IPS-18a (cell line): ENCODE measurements at regions not wholly inside any gene's neighbourhood (a gene's known extent, or its start where the extent isn't known, plus 50 kb on each side); places are given as distances from the start of the nearest gene placed in this dataset.
"Not testable (repeated sequence)": the region's sequence is repeated elsewhere in the genome, so short reads cannot be mapped to it uniquely, and the experiment has no call there.

ENCODE experiments used
- H3K27ac ChIP-seq: one replicate; pipeline ENCODE4 v1.5.1; 2013; ENCODE audit warnings: low read length
- H3K27me3 ChIP-seq: one replicate; pipeline ENCODE4 v1.6.1; 2013; ENCODE audit warnings: mild to moderate bottlenecking, low read length; ENCODE audit not compliant: control insufficient read depth, insufficient read depth
- H3K36me3 ChIP-seq: one replicate; pipeline ENCODE4 v1.6.1; 2013; ENCODE audit warnings: low read depth, low read length; ENCODE audit not compliant: control insufficient read depth
- H3K4me1 ChIP-seq: one replicate; pipeline ENCODE4 v1.6.1; 2013; ENCODE audit warnings: low read depth, low read length; ENCODE audit not compliant: control insufficient read depth
- H3K4me3 ChIP-seq: one replicate; pipeline ENCODE4 v1.5.1; 2013; ENCODE audit warnings: low read length
- H3K9ac ChIP-seq: one replicate; pipeline ENCODE4 v1.6.1; 2013; ENCODE audit warnings: mild to moderate bottlenecking, low read length, moderate library complexity
- H3K9me3 ChIP-seq: one replicate; pipeline ENCODE4 v1.6.1; 2013; ENCODE audit warnings: low read depth, low read length; ENCODE audit not compliant: control insufficient read depth

DNA sequence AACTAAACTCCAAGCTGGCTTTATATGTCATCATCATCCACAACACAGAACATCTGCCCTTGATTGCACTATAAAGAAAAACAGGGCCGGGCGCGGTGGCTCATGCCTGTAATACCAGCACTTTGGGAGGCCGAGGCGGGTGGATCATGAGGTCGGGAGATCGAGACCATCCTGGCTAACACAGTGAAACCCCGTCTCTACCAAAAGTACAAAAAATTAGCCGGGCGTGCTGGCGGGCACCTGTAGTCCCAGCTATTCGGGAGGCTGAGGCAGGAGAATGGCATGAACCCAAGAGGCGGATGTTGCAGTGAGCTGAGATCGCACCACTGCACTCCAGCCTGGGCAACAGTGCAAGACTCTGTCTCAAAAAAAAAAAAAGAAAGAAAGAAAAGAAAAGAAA lies 290.3 kb upstream of the CELF2 start:
- H3K27ac ChIP-seq, H3K9me3 ChIP-seq, H3K4me1 ChIP-seq, H3K9ac ChIP-seq, H3K4me3 ChIP-seq, H3K36me3 ChIP-seq, H3K27me3 ChIP-seq: not testable (repeated sequence)

- Histone ChIP-seq H3K27ac (no peak overlapping the region), H3K36me3 (no peaks in the 10 kb centered on the region), H3K4me1 (no peaks in the 10 kb centered on the region), H3K9me3 (no peaks in the 10 kb centered on the region), H3K4me3 (no peak overlapping the region), H3K9ac (no peak overlapping the region), H3K27me3 (no peaks in the 10 kb centered on the region)
Observed at GRCh38 chr10:10727812-10728211, 289.9 kb upstream of the CELF2 start.

DNA sequence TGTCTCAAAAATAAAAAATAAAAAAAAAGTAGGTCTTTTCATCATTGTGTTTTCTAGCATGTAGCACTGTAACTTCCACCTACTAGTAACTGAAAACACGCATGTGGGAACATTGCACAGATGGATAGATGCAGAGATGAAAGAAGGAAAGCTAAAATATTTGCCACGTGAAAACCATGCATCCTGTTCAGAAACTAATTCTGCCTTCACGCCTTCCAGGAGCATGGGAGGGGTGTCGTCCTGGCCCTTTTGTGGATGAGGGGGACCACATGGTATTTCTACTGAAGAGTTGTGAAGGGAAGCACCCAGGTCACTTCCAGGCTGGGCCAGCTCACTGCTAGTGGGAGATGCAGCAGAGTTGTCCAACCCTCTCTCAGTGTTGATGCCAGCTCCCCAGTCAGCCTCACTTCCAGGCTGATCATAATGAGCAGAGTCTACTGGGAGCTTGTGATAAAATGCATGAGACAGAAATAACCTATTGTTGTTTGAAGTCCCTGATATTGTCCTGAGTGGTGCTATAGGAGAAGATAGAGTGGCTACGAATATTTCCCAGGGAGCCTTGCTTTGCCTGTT lies 287.1 kb upstream of the CELF2 start:
- H3K4me3 ChIP-seq, result no peak overlapping the region
- H3K9ac ChIP-seq, result no peak overlapping the region
- H3K4me1 ChIP-seq, result no peaks in the 10 kb centered on the region
- H3K27me3 ChIP-seq, result no peaks in the 10 kb centered on the region
- H3K36me3 ChIP-seq, result no peaks in the 10 kb centered on the region
- no peaks in the 10 kb centered on the region for H3K9me3 ChIP-seq
- no peak overlapping the region for H3K27ac ChIP-seq

GRCh38 chr10:10731366-10731765 lies 286.3 kb upstream of the CELF2 start:
- Histone ChIP-seq H3K27me3 (no peaks in the 10 kb centered on the region), H3K27ac (no peak overlapping the region), H3K9ac (no peak overlapping the region), H3K9me3 (no peaks in the 10 kb centered on the region), H3K4me1 (no peaks in the 10 kb centered on the region), H3K4me3 (no peak overlapping the region), H3K36me3 (no peaks in the 10 kb centered on the region)

DNA sequence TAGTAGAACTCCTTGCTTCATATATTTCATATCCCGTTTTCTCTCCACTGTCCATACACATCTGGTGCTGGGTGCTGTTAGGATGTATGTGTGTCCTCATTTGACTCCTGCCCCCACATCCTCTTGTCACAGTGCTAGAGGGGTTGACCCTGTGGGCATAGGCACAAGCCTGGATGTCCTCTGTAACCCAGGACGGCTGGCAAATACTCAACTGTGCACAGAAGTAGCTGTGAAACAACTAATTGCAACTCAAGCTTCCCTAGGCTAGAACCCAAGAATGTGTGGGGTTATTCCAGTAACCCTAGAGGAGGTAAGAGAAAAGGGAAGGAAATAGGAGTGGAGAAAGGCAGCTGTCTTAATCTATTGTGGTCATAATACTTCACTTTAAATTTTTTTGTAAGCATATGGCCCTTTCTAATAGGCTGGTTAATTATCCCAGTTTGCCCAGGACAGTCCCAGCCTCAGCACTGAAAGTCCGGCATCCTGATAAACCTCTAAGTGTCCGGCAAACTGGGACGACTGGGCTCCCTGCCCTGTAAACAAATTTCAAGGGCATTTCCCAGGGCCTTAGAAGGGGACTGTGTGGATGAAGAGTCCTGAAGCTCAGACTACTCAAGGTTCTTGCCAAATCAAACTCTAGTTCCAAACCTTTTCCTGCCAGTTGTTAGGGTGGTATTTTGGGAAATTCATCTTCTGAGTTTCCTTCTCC lies 283.2 kb upstream of the CELF2 start:
- Histone ChIP-seq H3K9ac (no peak overlapping the region), H3K36me3 (no peaks in the 10 kb centered on the region), H3K27ac (no peak overlapping the region), H3K9me3 (no peaks in the 10 kb centered on the region), H3K27me3 (no peaks in the 10 kb centered on the region), H3K4me3 (no peak overlapping the region), H3K4me1 (no peaks in the 10 kb centered on the region)

GRCh38 chr10:10745291-10745690 lies 272.4 kb upstream of the CELF2 start:
- H3K4me1 ChIP-seq, result peaks cover 13% of the 10 kb centered on the region
- no peak overlapping the region for H3K27ac ChIP-seq
- H3K36me3 ChIP-seq, result no peaks in the 10 kb centered on the region
- H3K4me3 ChIP-seq, result no peak overlapping the region
- H3K9ac ChIP-seq, result no peak overlapping the region
- no peaks in the 10 kb centered on the region for H3K27me3 ChIP-seq
- H3K9me3 ChIP-seq, result no peaks in the 10 kb centered on the region

DNA sequence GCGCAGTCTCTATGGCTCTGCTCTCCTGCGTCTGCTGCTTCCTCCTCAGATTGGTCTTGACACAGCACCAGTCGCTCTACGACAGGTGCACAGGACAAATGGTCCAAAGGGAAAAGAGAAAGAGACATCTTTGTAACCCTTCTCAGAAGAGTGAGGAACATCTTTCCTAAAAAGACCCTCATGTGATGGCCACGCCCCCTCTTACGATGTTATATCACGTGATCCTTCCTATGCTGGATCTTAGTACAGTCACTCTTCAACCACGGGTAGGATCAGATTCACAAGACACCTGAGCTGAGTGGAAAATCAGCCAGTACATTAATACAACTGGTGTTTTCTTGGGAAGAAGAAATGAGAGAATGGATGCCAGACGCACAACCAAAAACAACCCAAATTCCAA lies 262.2 kb upstream of the CELF2 start:
- Histone ChIP-seq H3K9ac (no peak overlapping the region), H3K4me3 (no peak overlapping the region), H3K27me3 (no peaks in the 10 kb centered on the region), H3K4me1 (no peaks in the 10 kb centered on the region), H3K36me3 (no peaks in the 10 kb centered on the region), H3K27ac (no peak overlapping the region), H3K9me3 (no peaks in the 10 kb centered on the region)

DNA sequence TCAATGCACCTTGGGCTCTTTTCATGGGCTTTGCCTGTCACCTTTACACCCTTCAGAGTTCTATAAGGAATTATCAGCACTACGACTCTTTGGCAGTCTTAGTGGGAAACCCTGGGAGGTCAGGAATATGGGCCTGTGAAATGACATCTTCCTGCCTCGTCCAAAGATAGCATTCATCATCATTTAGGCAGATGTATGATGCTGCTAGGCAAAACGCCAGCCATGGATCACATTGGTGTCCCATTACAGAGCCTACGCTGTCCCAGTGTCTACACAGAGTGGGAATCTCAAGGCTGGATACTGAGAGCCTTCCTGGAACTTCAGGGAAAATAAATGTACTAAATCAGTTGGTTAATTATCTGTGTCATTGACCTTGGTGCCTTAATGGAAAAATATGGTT lies 259.4 kb upstream of the CELF2 start:
- H3K4me3 ChIP-seq, result no peak overlapping the region
- no peaks in the 10 kb centered on the region for H3K36me3 ChIP-seq
- H3K27ac ChIP-seq, result no peak overlapping the region

DNA sequence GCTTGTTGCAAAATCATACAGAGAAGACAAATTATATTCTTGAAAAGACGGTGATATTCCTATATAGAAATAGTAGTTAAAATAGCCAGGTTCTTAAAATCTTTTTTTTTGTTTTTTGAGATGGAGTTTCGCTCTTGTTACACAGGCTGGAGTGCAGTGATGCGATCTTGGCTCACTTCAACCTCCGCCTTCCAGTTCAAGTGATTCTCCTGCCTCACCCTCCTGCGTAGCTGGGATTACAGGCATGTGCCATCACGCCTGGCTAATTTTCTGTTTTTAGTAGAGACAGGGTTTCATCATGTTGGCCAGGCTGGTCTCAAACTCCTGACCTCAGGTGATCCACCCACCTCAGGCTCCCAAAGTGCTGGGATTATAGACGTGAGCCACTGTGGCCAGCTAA lies 257.9 kb upstream of the CELF2 start:
- not testable (repeated sequence) for H3K9me3 ChIP-seq, H3K4me3 ChIP-seq, H3K9ac ChIP-seq, H3K27me3 ChIP-seq, H3K36me3 ChIP-seq, H3K4me1 ChIP-seq, H3K27ac ChIP-seq

More for the DNA sequence above, 259.4 kb upstream of the CELF2 start:
- Histone ChIP-seq H3K9me3 (no peaks in the 10 kb centered on the region), H3K9ac (no peak overlapping the region), H3K4me1 (no peaks in the 10 kb centered on the region), H3K27me3 (no peaks in the 10 kb centered on the region)

- Histone ChIP-seq H3K4me3 (no peak overlapping the region), H3K4me1 (no peaks in the 10 kb centered on the region)
Observed at GRCh38 chr10:10765017-10765416, 252.7 kb upstream of the CELF2 start.

DNA sequence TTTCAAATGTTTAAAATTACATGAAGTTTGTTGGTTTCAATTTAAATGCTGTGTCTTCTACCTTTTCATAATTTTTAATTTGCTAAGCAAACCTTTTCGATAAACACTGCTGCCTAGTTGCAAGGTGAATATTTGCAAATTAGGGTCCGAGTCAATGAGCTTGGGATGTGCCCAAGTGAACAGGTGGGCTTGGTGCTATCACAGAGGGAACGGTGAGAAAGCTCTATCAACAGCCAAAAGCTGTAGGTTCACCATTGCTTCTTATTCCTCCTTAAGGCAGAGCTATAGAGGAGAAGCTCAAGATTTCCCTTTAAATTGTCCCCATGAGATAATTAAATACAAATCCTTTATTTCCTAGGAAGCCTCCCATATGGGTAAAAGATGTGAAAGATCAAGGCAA lies 245.3 kb upstream of the CELF2 start:
- Histone ChIP-seq H3K27me3 (no peaks in the 10 kb centered on the region), H3K9me3 (no peaks in the 10 kb centered on the region), H3K9ac (no peak overlapping the region), H3K27ac (no peak overlapping the region), H3K4me3 (no peak overlapping the region), H3K36me3 (no peaks in the 10 kb centered on the region), H3K4me1 (no peaks in the 10 kb centered on the region)

More at GRCh38 chr10:10765017-10765416, 252.7 kb upstream of the CELF2 start:
- Histone ChIP-seq H3K27ac (no peak overlapping the region), H3K36me3 (no peaks in the 10 kb centered on the region), H3K9me3 (no peaks in the 10 kb centered on the region), H3K9ac (no peak overlapping the region), H3K27me3 (no peaks in the 10 kb centered on the region)

DNA sequence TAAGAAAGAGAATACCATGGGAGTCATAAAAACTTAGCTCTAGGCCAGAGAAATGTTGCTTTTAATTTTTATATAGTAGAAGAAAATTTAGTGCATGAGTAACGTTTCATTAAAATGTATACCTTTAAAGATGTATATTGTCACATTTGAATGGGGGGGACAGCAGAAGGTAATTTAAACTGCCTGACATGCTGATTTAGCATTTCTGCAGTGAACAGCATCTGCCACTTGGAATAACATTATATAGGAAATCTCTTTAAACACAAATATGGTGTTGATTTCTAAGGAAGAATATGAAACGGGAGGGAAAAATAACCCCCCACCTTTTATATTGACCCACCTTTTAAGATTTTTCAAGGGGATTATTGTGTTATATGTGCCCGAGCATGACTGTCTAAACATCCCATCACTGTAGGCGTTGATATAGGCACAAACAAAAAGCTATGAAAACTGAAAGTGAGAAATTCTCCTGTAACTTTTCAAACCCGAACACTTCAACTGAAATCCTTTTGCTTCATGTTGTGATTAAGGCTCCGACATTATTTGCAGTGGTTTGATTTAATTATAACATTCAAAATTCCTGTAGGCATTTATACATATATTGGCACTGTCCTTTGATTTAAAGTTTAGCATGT lies 244.7 kb upstream of the CELF2 start:
- Histone ChIP-seq H3K4me1 (no peaks in the 10 kb centered on the region), H3K27me3 (no peaks in the 10 kb centered on the region), H3K36me3 (no peaks in the 10 kb centered on the region), H3K9me3 (no peaks in the 10 kb centered on the region), H3K4me3 (no peak overlapping the region), H3K27ac (no peak overlapping the region), H3K9ac (no peak overlapping the region)
